B cell (primary cell): ENCODE measurements at regions not wholly inside any gene's neighbourhood (a gene's known extent, or its start where the extent isn't known, plus 50 kb on each side); places are given as distances from the start of the nearest gene placed in this dataset.

ENCODE experiments used
- ATAC-seq: fragments of 200-7000 bp; cut with Tn5 transposase; one replicate; pipeline ENCODE4 v1.10.0; 2021; ENCODE audit warnings: low read depth, mild to moderate bottlenecking, moderate number of reproducible peaks, moderate library complexity
- CTCF ChIA-PET: fragments of 350-600 bp; sonication (Branson Sonifier 250); formaldehyde crosslinking; loops from one replicate; lab custom pipeline; 2021; ENCODE audit warnings: antibody characterized with exemption, inconsistent platforms; lab: Charles Lee
- POLR2A ChIA-PET: fragments of 350-600 bp; sonication (Branson Sonifier 250); formaldehyde crosslinking; loops from one replicate; lab custom pipeline; 2021; ENCODE audit warnings: antibody characterized with exemption; lab: Charles Lee
- DNase-seq: peaks from one replicate; pipeline ENCODE4 v3.0.0; 2013
- H2AFZ ChIP-seq: 2 replicates; pipeline ENCODE4 v1.6.1; 2012; ENCODE audit warnings: mild to moderate bottlenecking, low read depth, low read length; ENCODE audit not compliant: insufficient read depth, poor library complexity, severe bottlenecking
- H3K27ac ChIP-seq, 2 donors: 1 replicate in 1 of 2; 2 replicates in 1 of 2; pipeline ENCODE4 v1.5.1; 2012 to 2013; ENCODE audit warnings: low read length in 2 of 2, mild to moderate bottlenecking in 2 of 2, moderate library complexity in 1 of 2
- H3K27me3 ChIP-seq, 4 experiments: fragments of 200-600 bp in 1 of 4; sonication (generic) in 1 of 4; replicated peaks in 1 of 4; 1 replicate in 2 of 4; 2 replicates in 2 of 4; pipeline versions ENCODE4 v1.6.1 to v1.7.0; 2013 to 2016; ENCODE audit warnings: low read length in 3 of 4, mild to moderate bottlenecking in 2 of 4, mixed read lengths in 1 of 4, moderate library complexity in 1 of 4; ENCODE audit not compliant: insufficient read depth in 4 of 4, control insufficient read depth in 3 of 4; ENCODE audit errors: control extremely low read depth in 1 of 4
- H3K36me3 ChIP-seq, 2 experiments: replicated peaks in 1 of 2; 1 replicate in 1 of 2; 2 replicates in 1 of 2; pipeline versions ENCODE4 v1.6.1 to v1.7.1; 2013; ENCODE audit warnings: low read length in 1 of 2; ENCODE audit not compliant: insufficient read depth in 2 of 2, control insufficient read depth in 1 of 2; ENCODE audit errors: control extremely low read depth in 1 of 2, extremely low read depth in 1 of 2
- H3K4me1 ChIP-seq, 2 donors: fragments of 200-600 bp in 1 of 2; sonication (generic) in 1 of 2; 1 replicate in 1 of 2; 2 replicates in 1 of 2; pipeline versions ENCODE4 v1.5.1 to v1.6.1; 2013 to 2017; ENCODE audit warnings: low read length in 2 of 2; ENCODE audit not compliant: control insufficient read depth in 2 of 2, insufficient read depth in 2 of 2
- H3K4me2 ChIP-seq: replicated peaks from 2 replicates; pipeline ENCODE3; 2012; ENCODE audit warnings: mild to moderate bottlenecking, low read depth, low read length; ENCODE audit not compliant: poor library complexity, severe bottlenecking
- H3K4me3 ChIP-seq, 5 experiments: fragments of 200-600 bp in 1 of 5; sonication (generic) in 1 of 5; 1 replicate in 3 of 5; 2 replicates in 2 of 5; pipeline versions ENCODE4 v1.5.1 to v1.7.0; 2011 to 2016; ENCODE audit warnings: low read length in 4 of 5, mild to moderate bottlenecking in 4 of 5, low read depth in 2 of 5, control low read depth in 1 of 5, moderate library complexity in 1 of 5; ENCODE audit not compliant: insufficient read depth in 1 of 5; ENCODE audit errors: control extremely low read depth in 1 of 5, extremely low read depth in 1 of 5
- H3K79me2 ChIP-seq: fragments of 200-600 bp; sonication (generic); one replicate; pipeline ENCODE4 v1.6.0; 2016; ENCODE audit warnings: low read length; ENCODE audit not compliant: control insufficient read depth, insufficient read depth
- H3K9ac ChIP-seq: fragments of 200-600 bp; sonication (generic); 2 replicates; pipeline ENCODE4 v1.6.1; 2017; ENCODE audit warnings: mild to moderate bottlenecking, low read length, moderate library complexity
- H3K9me3 ChIP-seq, 3 donors: one replicate each; pipeline versions ENCODE4 v1.6.1 to v1.7.1; 2013; ENCODE audit warnings: low read length in 2 of 3; ENCODE audit not compliant: control insufficient read depth in 2 of 3, insufficient read depth in 1 of 3; ENCODE audit errors: control extremely low read depth in 1 of 3
- H4K20me1 ChIP-seq: 2 replicates; pipeline ENCODE4 v1.6.0; 2012; ENCODE audit warnings: mild to moderate bottlenecking, low read length; ENCODE audit not compliant: insufficient read depth, control insufficient read depth, poor library complexity, severe bottlenecking
- H3K27ac Mint-ChIP-seq: one replicate; pipeline ENCODE4 v1.8.0; 2021; ENCODE audit warnings: mixed read lengths
- H3K27me3 Mint-ChIP-seq: one replicate; pipeline ENCODE4 v1.8.0; 2021; ENCODE audit warnings: mixed read lengths
- H3K4me1 Mint-ChIP-seq: one replicate; pipeline ENCODE4 v1.8.0; 2021; ENCODE audit warnings: mixed read lengths
- H3K4me3 Mint-ChIP-seq: one replicate; pipeline ENCODE4 v1.8.0; 2021; ENCODE audit warnings: mixed read lengths
- H3K9me3 Mint-ChIP-seq: one replicate; pipeline ENCODE4 v1.8.0; 2022; ENCODE audit warnings: mixed read lengths; ENCODE audit not compliant: insufficient read depth
- CTCF ChIP-seq: fragments of 200-600 bp; IDR thresholded peaks from one replicate; pipeline ENCODE4 v1.8.0; 2022; ENCODE audit warnings: antibody characterized with exemption, mild to moderate bottlenecking
- EZH2 ChIP-seq: IDR thresholded peaks from 2 replicates; pipeline ENCODE4 v1.6.1; 2012; ENCODE audit warnings: borderline replicate concordance, low read depth, mild to moderate bottlenecking, moderate library complexity, low read length; ENCODE audit not compliant: insufficient read depth, poor library complexity, severe bottlenecking
- WGBS: methylation state at CpG from one replicate; pipeline ENCODE4 v1.1.5; 2013; ENCODE audit warnings: missing lambda C conversion rate; ENCODE audit not compliant: insufficient coverage; 5-methylcytosine and 5-hydroxymethylcytosine counted together
- intact Hi-C: fragments of 100-400 bp; cut with micrococcal nuclease; formaldehyde crosslinking; loops from one replicate; pipeline ENCODE4 v1.10.0; 2022

GRCh38 chr18:27467073-27467472, 282.0 kb upstream of the CHST9 start:
- DNase-seq = no peak
- no peak for ATAC-seq
- H3K27me3 ChIP-seq = no peaks in the 10 kb centered on the region
- no peak overlapping the region for H3K4me2 ChIP-seq
- no peaks in the 10 kb centered on the region for H4K20me1 ChIP-seq
- ChIA-PET CTCF (no interaction called here), POLR2A (no interaction called here)
- no peaks in the 10 kb centered on the region for H3K79me2 ChIP-seq
- H3K4me3 Mint-ChIP-seq = no peak overlapping the region
- intact Hi-C loops = loop anchor here (10.0 kb wide), 1 partner anchor 58 kb away; no protein-coding TSS in a partner anchor
- H3K9me3 ChIP-seq = no peaks in the 10 kb centered on the region
- H3K4me1 ChIP-seq = no peaks in the 10 kb centered on the region
- TF ChIP-seq CTCF = no peak
- TF ChIP-seq EZH2 = no peak
- H2AFZ ChIP-seq = no peak overlapping the region
- H3K36me3 ChIP-seq = no peaks in the 10 kb centered on the region
- no peak overlapping the region for H3K27ac ChIP-seq
- H3K9ac ChIP-seq = no peak overlapping the region
- H3K9me3 Mint-ChIP-seq = peaks cover 3% of the 10 kb centered on the region
- H3K27me3 Mint-ChIP-seq = no peaks in the 10 kb centered on the region
- no peak overlapping the region for H3K27ac Mint-ChIP-seq
- H3K4me3 ChIP-seq = no peak overlapping the region
- no peaks in the 10 kb centered on the region for H3K4me1 Mint-ChIP-seq

GRCh38 chr18:27461957-27462356, 276.8 kb upstream of the CHST9 start:
- POLR2A ChIA-PET = no interaction called here
- H3K27me3 ChIP-seq = no peaks in the 10 kb centered on the region

More at GRCh38 chr18:27461957-27462356, 276.8 kb upstream of the CHST9 start:
- H3K9me3 ChIP-seq = peaks cover 0 to 2% (median 0%) of the 10 kb centered on the region in 3 donors
- H3K4me2 ChIP-seq = no peak overlapping the region
- H3K4me3 Mint-ChIP-seq = no peak overlapping the region
- no peaks in the 10 kb centered on the region for H3K36me3 ChIP-seq
- H2AFZ ChIP-seq = no peak overlapping the region
- no peak overlapping the region for H3K27ac ChIP-seq
- H3K79me2 ChIP-seq = no peaks in the 10 kb centered on the region
- H3K27ac Mint-ChIP-seq = no peak overlapping the region
- no peaks in the 10 kb centered on the region for H3K4me1 ChIP-seq
- WGBS = 88% methylated on average over 1 of the region's 1 CpG
- no peak for TF ChIP-seq EZH2
- no peak for TF ChIP-seq CTCF
- H3K4me3 ChIP-seq = no peak overlapping the region
- no peaks in the 10 kb centered on the region for H3K4me1 Mint-ChIP-seq
- CTCF ChIA-PET = no interaction called here
- DNase-seq = no peak
- ATAC-seq = no peak
- H3K9me3 Mint-ChIP-seq = no peaks in the 10 kb centered on the region
- H3K9ac ChIP-seq = no peak overlapping the region
- intact Hi-C loops = loop anchor here (10.0 kb wide), 1 partner anchor 63 kb away; no protein-coding TSS in a partner anchor
- no peaks in the 10 kb centered on the region for H3K27me3 Mint-ChIP-seq
- H4K20me1 ChIP-seq = no peaks in the 10 kb centered on the region
